ENCODE measurements at regions not wholly inside any gene's neighbourhood (a gene's known extent, or its start where the extent isn't known, plus 50 kb on each side); places are given as distances from the start of the nearest gene placed in this dataset.
A peak's percentile ranks its signal among the peaks of the same experiment; 100 is the strongest.

- Histone ChIP-seq H3K4me3 (ENCODE audit: low read depth, low read length) (no peak overlapping the region), H3K27me3 (ENCODE audit: control insufficient read depth, insufficient read depth, low read length) (no peaks in the 10 kb centered on the region), H3K36me3 (ENCODE audit: control insufficient read depth, insufficient read depth, low read length) (no peaks in the 10 kb centered on the region)
- peak; percentile 90 for DNase-seq (ENCODE audit: low read depth)
- TF ChIP-seq CTCF (IDR thresholded peaks at IDR 0.05; ENCODE audit: insufficient read depth, low read length, poor library complexity, severe bottlenecking): no peak
Observed at GRCh38 chr1:226816576-226816975, 53.8 kb upstream of the PSEN2 start.

GRCh38 chr1:226814751-226815537 lies 55.5 kb upstream of the PSEN2 start:
- peak; percentile 79 for DNase-seq (ENCODE audit: low read depth)
- no peaks in the 10 kb centered on the region for H3K27me3 ChIP-seq (ENCODE audit: control insufficient read depth, insufficient read depth, low read length)
- H3K36me3 ChIP-seq (ENCODE audit: control insufficient read depth, insufficient read depth, low read length): no peaks in the 10 kb centered on the region
- no peak for TF ChIP-seq CTCF (IDR thresholded peaks at IDR 0.05; ENCODE audit: insufficient read depth, low read length, poor library complexity, severe bottlenecking)
- no peak overlapping the region for H3K4me3 ChIP-seq (ENCODE audit: low read depth, low read length)

- no peaks in the 10 kb centered on the region for H3K27me3 ChIP-seq (ENCODE audit: control insufficient read depth, insufficient read depth, low read length)
- H3K4me3 ChIP-seq (ENCODE audit: low read depth, low read length): no peak overlapping the region
- DNase-seq (ENCODE audit: low read depth): no peak
- no peak for TF ChIP-seq CTCF (IDR thresholded peaks at IDR 0.05; ENCODE audit: insufficient read depth, low read length, poor library complexity, severe bottlenecking)
- H3K36me3 ChIP-seq (ENCODE audit: control insufficient read depth, insufficient read depth, low read length): no peaks in the 10 kb centered on the region
Observed at GRCh38 chr1:226813671-226814591, 56.5 kb upstream of the PSEN2 start.

- Histone ChIP-seq H3K27me3 (ENCODE audit: control insufficient read depth, insufficient read depth, low read length) (no peaks in the 10 kb centered on the region), H3K36me3 (ENCODE audit: control insufficient read depth, insufficient read depth, low read length) (no peaks in the 10 kb centered on the region), H3K4me3 (ENCODE audit: low read depth, low read length) (no peak overlapping the region)
- no peak for DNase-seq (ENCODE audit: low read depth)
- no peak for TF ChIP-seq CTCF (IDR thresholded peaks at IDR 0.05; ENCODE audit: insufficient read depth, low read length, poor library complexity, severe bottlenecking)
Observed at GRCh38 chr1:226810681-226811080, 59.7 kb upstream of the PSEN2 start.

- no peak for TF ChIP-seq CTCF (IDR thresholded peaks at IDR 0.05; ENCODE audit: insufficient read depth, low read length, poor library complexity, severe bottlenecking)
- no peak overlapping the region for H3K4me3 ChIP-seq (ENCODE audit: low read depth, low read length)
Observed at GRCh38 chr1:226809785-226810571, 60.4 kb upstream of the PSEN2 start.

More at GRCh38 chr1:226809785-226810571, 60.4 kb upstream of the PSEN2 start:
- no peaks in the 10 kb centered on the region for H3K36me3 ChIP-seq (ENCODE audit: control insufficient read depth, insufficient read depth, low read length)
- no peaks in the 10 kb centered on the region for H3K27me3 ChIP-seq (ENCODE audit: control insufficient read depth, insufficient read depth, low read length)
- peak; percentile 31 for DNase-seq (ENCODE audit: low read depth)
